CD4-positive, alpha-beta T cell treated with Interleukin-12 subunit alpha and Interleukin-12 subunit beta, for 1 hour (primary cell): ENCODE measurements at regions not wholly inside any gene's neighbourhood (a gene's known extent, or its start where the extent isn't known, plus 50 kb on each side); places are given as distances from the start of the nearest gene placed in this dataset.
"Not testable (repeated sequence)": the region's sequence is repeated elsewhere in the genome, so short reads cannot be mapped to it uniquely, and the experiment has no call there.

ENCODE experiments used
- DNase-seq: peaks from one replicate; pipeline ENCODE4 v3.0.0-alpha.2; 2020

DNA sequence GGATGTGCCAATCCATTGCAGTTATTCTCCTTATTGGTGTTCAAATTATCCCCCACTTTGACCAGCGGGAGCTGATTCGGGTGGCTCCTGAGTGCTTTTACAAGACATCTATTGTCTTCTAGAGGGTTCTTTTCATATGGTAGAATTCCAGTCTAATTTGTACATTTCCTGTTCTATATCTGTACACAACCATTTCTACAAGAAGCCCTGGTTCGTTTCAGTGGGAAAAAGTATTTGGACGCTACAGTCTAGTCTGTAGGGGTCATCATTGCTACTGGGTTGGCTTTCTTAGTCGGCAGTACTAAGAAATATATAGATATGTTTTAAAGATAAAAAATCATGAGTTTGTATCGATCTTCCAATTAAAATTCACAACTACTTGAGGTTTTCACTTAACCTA is 262.6 kb downstream of the MAP2K6 start:
- DNase-seq, result no peak

DNA sequence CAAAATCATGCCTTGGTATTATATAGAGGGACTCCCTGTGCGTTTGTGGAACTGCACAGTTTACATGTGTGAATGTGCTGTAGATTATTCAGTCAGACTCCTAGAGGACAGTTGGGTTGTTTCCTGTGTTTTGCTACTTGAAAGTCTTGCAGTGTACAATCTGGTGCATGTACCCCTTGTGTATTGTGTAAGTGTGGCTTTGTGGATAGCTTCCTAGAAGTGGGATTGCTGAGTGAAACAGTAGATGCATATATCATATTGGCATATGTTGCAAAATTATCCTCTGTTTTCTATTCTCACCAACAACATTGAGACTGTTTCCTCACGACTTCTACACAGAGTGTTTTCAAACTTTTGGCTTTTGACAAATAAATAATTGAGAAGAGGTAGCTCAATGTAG is 263.7 kb downstream of the MAP2K6 start:
- DNase-seq, result no peak

DNA sequence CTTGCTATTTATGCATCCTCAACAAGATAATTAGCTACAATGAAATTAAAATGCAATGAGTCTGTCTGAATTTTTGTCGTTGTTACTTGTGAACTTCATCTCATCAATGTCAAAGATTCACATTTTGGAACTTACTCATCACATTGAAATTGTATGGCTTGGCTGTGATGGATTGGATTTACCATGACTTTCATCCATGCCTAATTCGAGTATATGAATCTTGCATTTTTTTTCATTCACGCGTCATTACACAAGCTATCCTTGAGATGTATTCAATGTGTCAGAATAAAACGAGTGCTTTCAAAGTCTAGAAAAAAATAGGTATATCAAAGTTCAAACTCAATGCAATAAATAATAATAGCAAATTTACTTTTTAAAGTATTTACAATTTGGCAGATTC is 265.3 kb downstream of the MAP2K6 start:
- no peak for DNase-seq

GRCh38 chr17:69684251-69684650 is 269.8 kb downstream of the MAP2K6 start:
- DNase-seq, result no peak

DNA sequence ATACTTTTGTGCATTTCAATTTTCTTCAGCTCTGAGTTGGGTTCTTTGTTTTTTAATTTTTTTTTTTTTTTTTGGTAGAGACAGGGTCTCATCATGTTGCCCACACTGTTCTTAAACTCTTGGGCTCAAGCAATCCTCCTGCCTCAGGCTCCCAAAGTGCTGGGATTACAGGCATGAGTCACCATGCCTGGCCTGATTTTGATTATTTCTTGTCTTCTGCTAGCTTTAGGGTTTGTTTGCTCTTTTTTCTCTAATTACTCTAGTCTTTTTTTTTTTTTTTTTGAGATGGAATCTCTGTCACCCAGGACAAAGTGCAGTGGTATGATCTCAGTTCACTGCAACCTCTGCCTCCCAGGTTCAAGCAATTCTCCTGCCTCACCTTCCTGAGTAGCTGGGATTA is 270.7 kb downstream of the MAP2K6 start:
- not testable (repeated sequence) for DNase-seq

DNA sequence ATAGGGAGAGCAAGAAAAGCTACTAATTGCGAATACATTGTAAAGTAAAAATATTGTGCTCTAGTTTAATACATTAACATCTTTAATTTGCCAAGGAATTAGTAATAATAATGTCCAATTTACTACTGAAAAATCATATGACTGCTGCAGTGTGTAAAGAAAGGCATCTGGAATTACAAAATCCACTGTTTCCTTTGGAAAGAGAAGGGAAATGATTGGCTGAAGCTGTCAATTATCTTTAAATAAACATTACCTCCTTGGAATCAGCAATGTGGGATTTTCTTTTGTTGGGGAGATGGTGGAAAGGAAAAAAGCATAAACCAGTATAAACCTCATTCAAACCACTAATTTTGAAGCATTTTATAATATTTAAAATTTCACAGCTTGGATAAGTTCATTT is 276.0 kb downstream of the MAP2K6 start:
- no peak for DNase-seq

DNA sequence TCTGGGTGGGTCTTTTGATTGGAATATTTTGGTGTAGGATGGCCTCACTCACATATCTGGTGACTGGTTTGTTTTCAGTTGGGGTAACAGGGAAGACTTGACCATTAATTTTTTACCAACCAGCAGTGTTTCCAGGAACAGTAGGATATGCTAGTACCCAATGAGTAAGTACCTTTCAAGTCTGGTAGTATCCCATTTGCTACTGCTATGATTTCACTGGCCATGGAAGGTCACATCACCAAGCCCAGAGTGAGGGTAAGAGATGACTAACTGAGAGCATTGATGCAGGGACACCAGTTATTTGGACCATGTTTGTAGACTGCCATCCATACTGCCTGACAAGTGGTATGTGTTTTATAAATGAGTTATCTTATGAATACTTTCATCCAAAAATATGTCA is 277.7 kb downstream of the MAP2K6 start:
- DNase-seq, result no peak

GRCh38 chr17:69695646-69696045 is 281.1 kb downstream of the MAP2K6 start:
- DNase-seq, result no peak

DNA sequence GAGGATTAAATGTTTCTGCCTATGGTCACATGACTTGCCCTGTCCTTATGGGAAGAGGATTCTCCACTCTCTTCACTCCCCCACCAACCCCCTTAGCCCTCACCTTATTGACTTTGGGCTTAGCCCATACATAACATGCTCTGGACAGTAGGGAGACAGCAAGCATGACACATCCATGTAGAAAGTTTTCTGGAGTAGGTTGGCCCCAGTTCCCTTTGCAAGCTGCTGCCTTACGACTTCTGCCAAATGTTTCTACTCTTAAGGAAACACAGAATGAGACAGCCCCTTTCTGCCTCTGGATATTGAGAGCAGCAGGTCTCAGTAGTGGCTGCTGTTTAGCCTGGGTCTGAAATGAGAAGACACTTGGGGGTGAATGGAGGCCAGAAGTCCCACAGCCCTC is 282.2 kb downstream of the MAP2K6 start:
- no peak for DNase-seq

GRCh38 chr17:69698352-69698751 is 283.9 kb downstream of the MAP2K6 start:
- DNase-seq, result not testable (repeated sequence)

GRCh38 chr17:69702078-69702477 is 287.6 kb downstream of the MAP2K6 start:
- no peak for DNase-seq

- DNase-seq, result no peak
Measured at GRCh38 chr17:69703751-69704150, 289.3 kb downstream of the MAP2K6 start.

GRCh38 chr17:69704935-69705334 is 290.4 kb downstream of the MAP2K6 start:
- DNase-seq, result no peak

GRCh38 chr17:69706127-69706526 is 291.6 kb downstream of the MAP2K6 start:
- no peak for DNase-seq

GRCh38 chr17:69709441-69709840 is 294.9 kb downstream of the MAP2K6 start:
- DNase-seq, result no peak

DNA sequence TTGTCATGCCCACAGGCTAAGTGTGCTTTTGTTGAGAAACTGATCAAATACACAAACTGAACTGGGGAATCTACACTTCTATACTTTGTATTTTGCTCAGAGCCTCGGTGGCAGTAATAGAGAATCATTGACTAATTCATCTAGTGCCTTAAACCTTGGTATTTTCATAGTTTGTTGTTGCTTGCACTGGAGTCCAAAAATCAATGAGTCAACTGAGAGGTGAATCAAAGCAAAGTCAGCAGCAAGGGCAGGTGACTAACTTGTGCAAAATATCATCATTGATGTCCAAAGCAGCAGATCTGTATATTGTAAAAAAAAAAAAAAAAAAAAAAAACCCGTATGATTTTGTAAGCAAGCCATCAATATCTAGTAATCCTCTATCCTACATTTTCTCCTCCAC is 296.4 kb downstream of the MAP2K6 start:
- no peak for DNase-seq

DNA sequence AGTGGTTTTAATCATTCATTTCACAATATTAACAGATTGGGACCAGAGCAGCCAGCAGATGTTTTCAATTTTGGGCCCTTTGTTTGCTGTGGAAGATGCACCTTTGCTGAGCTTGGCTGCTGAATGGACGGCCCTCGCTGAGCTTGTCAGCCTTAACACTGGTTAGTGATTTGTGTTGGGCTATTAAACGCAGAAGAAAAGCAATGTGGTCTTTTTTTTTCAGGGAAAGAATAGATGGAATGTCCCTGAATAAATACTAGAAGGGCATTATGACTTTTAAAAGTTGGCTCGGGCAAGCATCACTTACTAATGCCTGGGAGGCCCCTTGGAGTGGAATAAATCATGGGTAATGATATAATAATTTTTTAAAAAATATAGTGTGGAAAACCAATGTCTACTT is 297.0 kb downstream of the MAP2K6 start:
- no peak for DNase-seq

GRCh38 chr17:69712801-69713311 is 298.4 kb downstream of the MAP2K6 start:
- DNase-seq, result no peak

DNA sequence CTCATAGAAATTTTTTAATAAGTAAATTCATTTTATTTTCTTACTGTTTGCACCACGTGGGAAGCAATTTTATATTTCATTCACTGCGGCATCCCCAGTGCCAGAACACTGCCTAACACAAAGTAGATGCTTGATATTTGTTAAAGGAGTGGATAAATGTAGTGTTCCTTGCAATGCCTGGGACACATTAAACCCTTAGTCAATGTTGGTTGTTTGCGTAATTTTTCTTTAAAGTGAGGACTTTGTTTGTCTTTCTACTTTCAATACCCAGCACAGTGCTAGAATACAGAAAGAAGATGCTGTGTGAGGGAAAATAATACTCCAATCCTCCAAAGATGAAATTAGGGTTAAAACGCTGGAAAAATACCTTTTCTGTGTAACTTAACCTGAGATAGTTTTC is 299.3 kb downstream of the MAP2K6 start:
- DNase-seq, result no peak

DNA sequence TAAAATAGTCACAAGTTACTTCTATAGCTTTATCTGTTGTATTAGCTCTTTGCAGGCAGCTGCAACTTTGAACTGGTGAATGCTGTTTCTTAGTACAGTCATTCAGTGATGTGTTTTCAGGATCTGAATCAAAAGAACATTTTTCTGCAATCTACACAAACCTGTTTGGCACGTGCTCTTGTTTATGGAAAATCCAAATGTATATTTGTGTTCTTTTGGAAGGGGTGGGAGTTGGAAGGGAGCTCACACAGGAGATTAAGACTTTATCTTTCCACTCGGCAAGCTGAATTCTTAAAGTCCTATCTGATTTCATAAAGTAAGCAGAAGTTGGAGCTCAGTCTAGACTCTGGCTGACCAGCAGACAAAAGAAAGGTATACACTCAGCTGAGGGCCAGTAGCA is 300.2 kb downstream of the MAP2K6 start:
- no peak for DNase-seq

DNA sequence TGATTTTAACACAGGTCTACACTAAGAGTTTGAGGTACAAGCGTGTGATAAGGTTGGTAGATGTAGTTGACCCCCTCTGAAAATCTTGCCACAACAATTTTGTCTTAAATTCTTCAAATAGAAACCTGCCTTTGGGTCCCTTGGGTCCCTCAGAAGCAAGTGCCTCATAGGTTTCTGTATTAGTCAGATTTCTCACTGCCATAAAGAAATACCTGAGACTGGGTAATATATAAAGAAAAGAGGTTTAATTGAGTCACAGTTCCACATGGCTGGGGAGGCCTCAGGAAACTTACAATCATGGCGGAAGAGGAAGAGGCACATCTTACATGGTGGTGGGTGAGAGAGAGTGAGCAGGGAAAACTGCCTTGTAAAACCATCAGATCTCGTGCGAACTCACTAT is 301.2 kb downstream of the MAP2K6 start:
- DNase-seq, result no peak

DNA sequence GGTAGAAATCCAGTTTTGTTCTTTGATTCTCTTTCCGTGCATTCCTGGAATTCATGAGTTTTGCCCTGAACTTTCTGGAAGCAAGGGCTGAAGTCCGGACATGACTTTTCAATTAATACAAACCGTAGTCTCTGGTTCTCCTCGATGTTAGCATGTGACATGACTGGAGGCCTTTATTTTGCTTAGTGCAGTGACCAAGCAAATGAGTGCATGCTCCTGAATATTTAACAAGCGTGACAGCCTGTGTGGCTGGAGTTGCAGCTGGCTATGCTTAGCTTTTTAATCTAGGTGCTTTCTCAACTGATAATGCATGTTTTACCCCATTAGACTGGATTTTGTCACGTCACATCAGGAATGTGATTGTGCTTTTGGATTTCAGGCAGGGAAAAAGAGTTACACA is 302.1 kb downstream of the MAP2K6 start:
- no peak for DNase-seq

DNA sequence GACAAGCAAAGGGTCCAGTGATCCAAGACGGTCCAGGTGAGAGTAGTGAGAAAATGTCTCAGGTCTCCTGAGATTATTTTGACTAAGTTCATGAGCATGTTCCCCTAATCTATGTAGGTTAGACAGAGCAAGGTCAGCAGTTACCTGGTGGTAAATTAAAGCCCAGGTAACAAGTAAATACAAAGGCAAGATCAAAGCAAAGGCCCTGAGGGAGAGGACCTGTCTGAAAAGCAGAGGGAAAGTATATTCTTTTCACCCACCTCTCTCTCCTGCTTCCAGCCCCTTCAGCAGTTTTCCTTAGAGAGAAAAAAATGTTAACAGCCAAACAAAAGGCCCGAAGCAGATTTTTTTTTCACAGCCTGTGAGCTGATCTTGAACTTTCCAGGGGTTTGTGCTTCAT is 302.7 kb downstream of the MAP2K6 start:
- DNase-seq, result no peak

DNA sequence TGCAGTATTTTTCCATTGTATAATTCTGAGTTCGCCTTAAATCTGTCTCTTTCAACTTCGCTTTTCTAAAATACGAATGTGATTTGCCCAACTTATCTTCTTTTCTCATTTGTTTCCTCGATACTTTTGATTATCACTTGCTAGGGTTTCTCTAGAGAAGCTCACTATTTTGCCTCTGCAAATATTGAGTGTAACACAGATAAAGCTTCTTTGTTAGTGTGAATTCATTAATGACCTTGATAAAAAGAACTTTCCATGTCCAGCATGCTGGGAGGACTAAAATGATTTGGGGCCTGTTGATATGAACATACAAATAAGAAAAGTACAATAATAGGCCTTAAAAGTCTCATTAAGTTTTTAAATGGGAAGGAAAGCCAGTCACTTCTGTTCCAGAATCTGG is 303.3 kb downstream of the MAP2K6 start:
- no peak for DNase-seq

GRCh38 chr17:69719474-69720048 is 305.1 kb downstream of the MAP2K6 start:
- DNase-seq, result no peak

DNA sequence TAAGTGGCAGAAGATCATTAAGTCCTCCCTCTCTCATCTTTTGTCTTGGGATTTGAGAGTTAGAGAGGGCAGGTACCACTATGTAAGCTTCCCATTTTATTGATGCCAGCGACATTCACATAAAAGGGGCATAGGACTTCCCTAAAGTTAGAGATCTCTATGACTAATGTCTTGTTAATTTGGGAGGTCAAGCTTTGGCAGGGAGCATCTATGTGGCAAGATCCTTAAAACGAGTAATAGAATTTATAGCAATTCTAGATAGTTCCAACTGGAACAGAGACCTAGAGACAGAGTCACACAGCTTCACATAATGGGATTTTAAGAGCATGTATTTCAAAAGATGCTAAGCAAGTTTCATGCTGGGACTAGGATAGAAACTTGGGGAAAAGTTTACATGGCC is 308.0 kb downstream of the MAP2K6 start:
- no peak for DNase-seq
